ENCODE measurements at regions not wholly inside any gene's neighbourhood (a gene's known extent, or its start where the extent isn't known, plus 50 kb on each side); places are given as distances from the start of the nearest gene placed in this dataset.
A peak's percentile ranks its signal among the peaks of the same experiment; 100 is the strongest.

- peak; percentile 5 for DNase-seq (ENCODE audit: low read depth)
- H3K4me3 ChIP-seq (ENCODE audit: low read length) = no peak overlapping the region
- TF ChIP-seq, protein P1, sequence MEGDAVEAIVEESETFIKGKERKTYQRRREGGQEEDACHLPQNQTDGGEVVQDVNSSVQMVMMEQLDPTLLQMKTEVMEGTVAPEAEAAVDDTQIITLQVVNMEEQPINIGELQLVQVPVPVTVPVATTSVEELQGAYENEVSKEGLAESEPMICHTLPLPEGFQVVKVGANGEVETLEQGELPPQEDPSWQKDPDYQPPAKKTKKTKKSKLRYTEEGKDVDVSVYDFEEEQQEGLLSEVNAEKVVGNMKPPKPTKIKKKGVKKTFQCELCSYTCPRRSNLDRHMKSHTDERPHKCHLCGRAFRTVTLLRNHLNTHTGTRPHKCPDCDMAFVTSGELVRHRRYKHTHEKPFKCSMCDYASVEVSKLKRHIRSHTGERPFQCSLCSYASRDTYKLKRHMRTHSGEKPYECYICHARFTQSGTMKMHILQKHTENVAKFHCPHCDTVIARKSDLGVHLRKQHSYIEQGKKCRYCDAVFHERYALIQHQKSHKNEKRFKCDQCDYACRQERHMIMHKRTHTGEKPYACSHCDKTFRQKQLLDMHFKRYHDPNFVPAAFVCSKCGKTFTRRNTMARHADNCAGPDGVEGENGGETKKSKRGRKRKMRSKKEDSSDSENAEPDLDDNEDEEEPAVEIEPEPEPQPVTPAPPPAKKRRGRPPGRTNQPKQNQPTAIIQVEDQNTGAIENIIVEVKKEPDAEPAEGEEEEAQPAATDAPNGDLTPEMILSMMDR (IDR thresholded peaks at IDR 0.05; ENCODE audit: insufficient read depth, low read depth, low read length, missing control alignments) = no peak
Observed at GRCh38 chr12:21065845-21066244, 65.1 kb upstream of the SLCO1B1 start.

DNA sequence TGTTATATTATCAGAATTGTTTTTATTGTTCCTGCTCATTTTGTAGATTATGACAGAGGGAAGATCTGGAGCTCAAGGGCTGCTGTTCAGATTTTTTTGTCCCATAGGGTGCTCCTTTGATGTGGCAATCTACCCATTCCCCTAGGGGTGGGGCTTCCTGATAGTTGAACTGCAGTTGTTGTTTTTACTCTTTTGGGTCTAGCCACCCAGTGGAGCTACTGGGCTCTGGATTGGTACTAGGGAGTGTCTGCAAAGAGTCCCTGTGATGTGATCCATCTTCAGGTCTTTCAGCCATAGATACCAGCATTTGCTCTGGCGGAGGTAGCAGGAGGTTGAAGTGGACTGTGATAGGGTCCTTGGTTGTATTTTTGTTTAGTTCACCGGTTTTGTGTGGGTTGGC lies 57.9 kb upstream of the SLCO1B1 start:
- no peak overlapping the region for H3K4me3 ChIP-seq (ENCODE audit: low read length)
- TF ChIP-seq, protein P1 (IDR thresholded peaks at IDR 0.05; ENCODE audit: insufficient read depth, low read depth, low read length, missing control alignments) = no peak
- no peak for DNase-seq (ENCODE audit: low read depth)

DNA sequence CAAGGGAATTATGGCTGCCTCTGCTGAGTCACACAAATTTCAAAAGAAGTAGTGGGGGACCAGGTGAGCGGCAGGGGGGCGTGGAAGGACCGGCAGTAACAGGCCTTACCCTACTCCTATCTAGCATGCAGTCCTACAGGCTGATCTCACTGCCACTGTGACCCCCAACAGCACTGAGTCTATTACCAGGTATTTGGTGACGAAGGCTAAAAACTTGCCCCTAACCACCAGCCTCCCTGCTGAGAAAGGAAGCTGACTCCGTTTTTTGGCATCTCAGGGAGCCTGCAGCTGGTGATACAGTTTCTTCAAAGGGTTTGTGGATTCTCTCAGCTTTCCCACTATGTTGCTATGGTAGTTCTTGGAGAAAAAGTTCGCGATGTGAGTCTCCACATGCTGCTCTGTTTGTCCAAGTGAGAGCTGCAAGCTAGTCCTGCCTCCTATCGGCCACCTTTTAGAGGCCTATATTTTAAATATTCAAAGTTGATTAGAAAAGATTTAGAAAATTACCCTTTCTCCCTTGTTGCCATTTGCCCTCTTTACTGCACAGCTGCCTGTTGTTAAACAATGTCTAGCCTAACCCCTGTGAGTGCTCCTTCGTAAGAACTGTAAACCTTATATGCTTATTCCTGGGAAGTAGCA lies 57.1 kb upstream of the SLCO1B1 start:
- TF ChIP-seq, protein P1 (IDR thresholded peaks at IDR 0.05; ENCODE audit: insufficient read depth, low read depth, low read length, missing control alignments) = no peak
- H3K4me3 ChIP-seq (ENCODE audit: low read length) = no peak overlapping the region
- peak; percentile 46 for DNase-seq (ENCODE audit: low read depth)
